GM12865 (cell line): ENCODE measurements at regions not wholly inside any gene's neighbourhood (a gene's known extent, or its start where the extent isn't known, plus 50 kb on each side); places are given as distances from the start of the nearest gene placed in this dataset.

Source experiments
- DNase-seq: peaks from one replicate; pipeline ENCODE4 v3.0.0; 2010; ENCODE audit warnings: low read depth
- H3K4me3 ChIP-seq: 2 replicates; pipeline ENCODE4 v1.5.1; 2011; ENCODE audit warnings: mild to moderate bottlenecking, low read depth, low read length, control low read depth
- TF ChIP-seq, protein P1 (sequence below): IDR thresholded peaks from 2 replicates; pipeline ENCODE4 v1.5.1; 2011; ENCODE audit warnings: low read length, control low read depth, low read depth, inconsistent platforms; ENCODE audit not compliant: insufficient read depth; ENCODE audit errors: missing control alignments

DNA sequence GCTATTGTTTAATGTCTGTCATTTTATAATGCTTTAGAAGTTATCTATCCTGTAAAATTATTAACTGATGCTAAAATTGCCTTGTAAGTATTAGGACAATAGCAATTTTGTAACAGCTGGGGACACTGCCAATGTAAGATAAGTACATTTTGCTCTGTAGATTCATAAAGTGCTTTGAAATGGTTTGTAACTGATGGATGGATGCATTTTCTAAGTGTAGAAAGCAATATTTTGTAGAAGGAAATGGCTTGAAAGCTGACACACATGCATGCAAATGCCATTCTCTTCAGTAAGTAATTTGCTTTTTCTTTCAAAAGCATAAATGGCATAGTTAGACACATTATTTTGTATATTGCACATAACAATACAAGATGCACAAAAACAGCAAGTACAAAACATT, 129.8 kb downstream of the FOXG1 start:
- H3K4me3 ChIP-seq, result no peak overlapping the region
- TF ChIP-seq, protein P1, sequence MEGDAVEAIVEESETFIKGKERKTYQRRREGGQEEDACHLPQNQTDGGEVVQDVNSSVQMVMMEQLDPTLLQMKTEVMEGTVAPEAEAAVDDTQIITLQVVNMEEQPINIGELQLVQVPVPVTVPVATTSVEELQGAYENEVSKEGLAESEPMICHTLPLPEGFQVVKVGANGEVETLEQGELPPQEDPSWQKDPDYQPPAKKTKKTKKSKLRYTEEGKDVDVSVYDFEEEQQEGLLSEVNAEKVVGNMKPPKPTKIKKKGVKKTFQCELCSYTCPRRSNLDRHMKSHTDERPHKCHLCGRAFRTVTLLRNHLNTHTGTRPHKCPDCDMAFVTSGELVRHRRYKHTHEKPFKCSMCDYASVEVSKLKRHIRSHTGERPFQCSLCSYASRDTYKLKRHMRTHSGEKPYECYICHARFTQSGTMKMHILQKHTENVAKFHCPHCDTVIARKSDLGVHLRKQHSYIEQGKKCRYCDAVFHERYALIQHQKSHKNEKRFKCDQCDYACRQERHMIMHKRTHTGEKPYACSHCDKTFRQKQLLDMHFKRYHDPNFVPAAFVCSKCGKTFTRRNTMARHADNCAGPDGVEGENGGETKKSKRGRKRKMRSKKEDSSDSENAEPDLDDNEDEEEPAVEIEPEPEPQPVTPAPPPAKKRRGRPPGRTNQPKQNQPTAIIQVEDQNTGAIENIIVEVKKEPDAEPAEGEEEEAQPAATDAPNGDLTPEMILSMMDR, result no peak
- no peak for DNase-seq

DNA sequence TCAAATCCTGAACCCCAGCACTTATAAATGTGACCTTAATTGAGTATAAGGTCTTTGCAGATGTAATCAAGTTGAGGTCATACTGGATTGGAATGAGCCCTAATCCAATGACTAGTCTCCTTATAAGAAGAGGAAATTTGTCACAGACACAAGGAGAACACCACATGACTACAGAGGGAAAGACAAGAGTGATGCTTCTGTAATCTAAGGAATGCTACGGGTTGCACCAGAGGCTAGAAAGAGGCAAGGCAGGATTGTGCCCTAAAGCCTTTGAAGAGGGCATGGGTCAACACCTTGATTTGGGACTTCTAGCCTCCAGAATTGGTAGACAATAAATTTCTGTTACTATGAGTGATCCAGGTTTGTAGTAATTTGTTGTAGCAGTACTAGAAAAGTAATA, 135.0 kb downstream of the FOXG1 start:
- H3K4me3 ChIP-seq, result no peak overlapping the region
- no peak for DNase-seq
- TF ChIP-seq, protein P1, result no peak

GRCh38 chr14:28902930-28903329, 136.3 kb downstream of the FOXG1 start:
- no peak for DNase-seq
- no peak overlapping the region for H3K4me3 ChIP-seq
- TF ChIP-seq, protein P1, result no peak

DNA sequence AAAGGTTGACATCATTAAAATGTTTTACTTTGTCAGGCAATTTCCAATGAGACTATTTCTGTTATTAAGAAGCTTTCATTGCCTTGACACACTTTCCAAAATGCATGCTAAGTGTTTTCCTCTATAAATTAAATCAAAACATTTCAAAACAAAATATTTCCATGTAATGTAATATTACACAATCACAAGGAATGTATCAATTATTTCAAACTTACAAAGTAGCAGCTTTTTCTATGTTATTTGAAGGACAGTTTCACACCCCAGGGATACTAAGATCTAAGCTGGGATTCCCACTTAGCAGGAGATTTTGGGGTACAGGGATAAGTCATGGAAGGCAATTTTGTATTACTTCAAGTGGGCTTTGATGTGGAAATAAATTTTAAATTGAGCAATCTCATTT, 144.9 kb downstream of the FOXG1 start:
- TF ChIP-seq, protein P1, result no peak
- DNase-seq, result no peak
- H3K4me3 ChIP-seq, result no peak overlapping the region

- TF ChIP-seq, protein P1, result no peak
- H3K4me3 ChIP-seq, result no peak overlapping the region
- DNase-seq, result no peak
Measured at GRCh38 chr14:28913056-28913455, 146.5 kb downstream of the FOXG1 start.

- H3K4me3 ChIP-seq, result no peak overlapping the region
- no peak for DNase-seq
- TF ChIP-seq, protein P1, result no peak
Measured at GRCh38 chr14:28926122-28926521, 159.5 kb downstream of the FOXG1 start.

DNA sequence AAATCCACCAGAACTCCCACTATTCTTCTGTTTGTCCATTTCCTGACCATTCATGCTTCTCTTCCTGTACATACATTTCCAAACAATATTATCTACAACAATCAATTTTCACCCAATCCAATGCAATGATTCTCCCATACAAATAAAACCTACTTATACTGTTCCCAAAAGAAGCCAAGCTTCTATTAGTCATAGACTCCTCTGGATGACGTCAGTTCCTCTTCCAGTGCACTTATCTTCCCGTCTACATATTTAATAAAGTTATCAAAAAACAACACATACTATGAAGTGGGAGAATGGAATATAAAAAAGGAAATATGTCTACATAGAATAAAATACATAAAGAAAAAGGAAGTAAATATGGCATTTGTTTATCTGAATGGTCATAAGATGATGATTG, 165.4 kb downstream of the FOXG1 start:
- H3K4me3 ChIP-seq, result no peak overlapping the region
- TF ChIP-seq, protein P1, result no peak
- DNase-seq, result no peak
